Adrenal gland (tissue), 5 donors: ENCODE measurements at regions not wholly inside any gene's neighbourhood (a gene's known extent, or its start where the extent isn't known, plus 50 kb on each side); places are given as distances from the start of the nearest gene placed in this dataset.

Experiments
- CTCF ChIP-seq, 6 experiments: fragments of 450-650 bp in 4 of 6; fragments of 200-600 bp in 2 of 6; sonication (generic) in 1 of 6; IDR thresholded peaks; 1 replicate in 5 of 6; 2 replicates in 1 of 6; pipeline versions ENCODE4 v1.5.1 to v1.8.0; 2016 to 2021; ENCODE audit warnings: antibody characterized with exemption in 6 of 6, mild to moderate bottlenecking in 2 of 6, moderate library complexity in 1 of 6
- POLR2A ChIP-seq, 2 donors: fragments of 450-650 bp; IDR thresholded peaks; one replicate each; pipeline ENCODE4 v1.6.1; 2017; ENCODE audit warnings: antibody characterized with exemption in 2 of 2, mild to moderate bottlenecking in 2 of 2, moderate library complexity in 1 of 2
- donor health status: DM: no; HTN: no; CAD: no.

- TF ChIP-seq CTCF (IDR thresholded peaks at IDR 0.05) = no peak
- TF ChIP-seq POLR2A (IDR thresholded peaks at IDR 0.05) = no peak
Observed at GRCh38 chr6:168815229-168815628, 374.2 kb downstream of the SMOC2 start.
